ENCODE measurements at regions not wholly inside any gene's neighbourhood (a gene's known extent, or its start where the extent isn't known, plus 50 kb on each side); places are given as distances from the start of the nearest gene placed in this dataset.
A peak's percentile ranks its signal among the peaks of the same experiment; 100 is the strongest.
"Not testable (repeated sequence)": the region's sequence is repeated elsewhere in the genome, so short reads cannot be mapped to it uniquely, and the experiment has no call there.

DNA sequence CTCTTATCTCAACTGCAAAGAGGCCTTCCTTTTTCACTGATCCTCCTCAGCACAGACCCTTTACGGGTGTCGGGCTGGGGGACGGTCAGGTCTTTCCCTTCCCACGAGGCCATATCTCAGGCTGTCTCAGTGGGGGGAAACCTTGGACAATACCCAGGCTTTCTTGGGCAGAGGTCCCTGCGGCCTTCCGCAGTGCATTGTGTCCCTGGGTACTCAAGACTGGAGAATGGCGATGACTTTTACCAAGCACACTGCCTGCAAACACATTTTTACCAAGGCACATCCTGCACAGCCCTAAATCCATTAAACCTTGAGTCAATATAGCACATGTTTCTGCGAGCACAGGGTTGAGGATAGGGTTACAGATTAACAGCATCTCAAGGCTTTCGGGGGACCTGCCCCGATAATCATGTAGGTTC lies 117.8 kb downstream of the GOSR1 start:
- not testable (repeated sequence) for H3K9me3 ChIP-seq (ENCODE audit: control insufficient read depth, low read depth, low read length); H3K4me3 ChIP-seq (ENCODE audit: low read length); H3K27ac ChIP-seq (ENCODE audit: low read length); H3K27me3 ChIP-seq (ENCODE audit: control insufficient read depth, insufficient read depth, low read length); H3K4me1 ChIP-seq (ENCODE audit: control insufficient read depth, insufficient read depth, low read length); H3K36me3 ChIP-seq (ENCODE audit: control insufficient read depth, insufficient read depth, low read length)
- 10% methylated on average over 2 of the region's 10 CpGs for WGBS (ENCODE audit: insufficient coverage, low lambda C conversion rate)
- peak in 1 of 2 donors; percentile 52 for DNase-seq

DNA sequence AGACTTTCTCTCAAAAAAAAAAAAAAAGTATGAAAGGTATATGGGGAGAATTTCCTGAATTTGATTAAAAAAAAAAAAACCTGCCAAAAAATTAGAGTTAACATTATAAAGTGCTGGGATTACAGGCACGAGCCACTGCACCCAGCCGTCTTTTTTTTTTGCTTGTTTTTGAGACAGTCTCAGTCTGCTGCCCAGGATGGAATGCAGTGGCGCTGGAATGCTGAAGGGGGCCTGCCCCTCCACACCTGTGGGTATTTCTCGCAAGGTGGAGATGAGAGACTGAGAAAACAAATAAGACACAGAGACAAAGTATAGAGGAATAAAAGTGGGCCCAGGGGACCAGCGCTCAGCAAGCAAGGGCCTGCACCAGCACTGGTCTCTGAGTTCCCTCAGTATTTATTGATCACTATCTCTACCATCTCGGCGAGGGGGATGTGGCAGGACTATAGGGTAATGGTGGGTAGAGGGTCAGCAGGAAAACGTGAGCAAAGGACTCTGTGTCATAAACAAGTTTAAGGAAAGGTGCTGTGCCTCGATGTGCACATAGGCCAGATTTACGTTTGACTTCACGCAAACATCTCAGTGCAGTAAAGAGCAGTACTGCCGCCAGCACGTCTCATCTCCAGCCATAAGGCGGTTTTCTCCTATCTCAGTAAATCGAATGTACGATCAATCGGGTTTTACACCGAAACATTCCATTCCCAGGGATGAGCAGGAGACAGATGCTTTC lies 117.2 kb downstream of the GOSR1 start:
- H3K27ac ChIP-seq (ENCODE audit: low read length) = no peak overlapping the region
- no peaks in the 10 kb centered on the region for H3K27me3 ChIP-seq (ENCODE audit: control insufficient read depth, insufficient read depth, low read length)
- no peak overlapping the region for H3K4me3 ChIP-seq (ENCODE audit: low read length)
- DNase-seq = no peak
- H3K36me3 ChIP-seq (ENCODE audit: control insufficient read depth, insufficient read depth, low read length) = no peaks in the 10 kb centered on the region
- WGBS (ENCODE audit: insufficient coverage, low lambda C conversion rate) = no CpG with 5 or more reads among the region's 18 CpGs
- H3K9me3 ChIP-seq (ENCODE audit: control insufficient read depth, low read depth, low read length) = no peaks in the 10 kb centered on the region
- no peaks in the 10 kb centered on the region for H3K4me1 ChIP-seq (ENCODE audit: control insufficient read depth, insufficient read depth, low read length)

DNA sequence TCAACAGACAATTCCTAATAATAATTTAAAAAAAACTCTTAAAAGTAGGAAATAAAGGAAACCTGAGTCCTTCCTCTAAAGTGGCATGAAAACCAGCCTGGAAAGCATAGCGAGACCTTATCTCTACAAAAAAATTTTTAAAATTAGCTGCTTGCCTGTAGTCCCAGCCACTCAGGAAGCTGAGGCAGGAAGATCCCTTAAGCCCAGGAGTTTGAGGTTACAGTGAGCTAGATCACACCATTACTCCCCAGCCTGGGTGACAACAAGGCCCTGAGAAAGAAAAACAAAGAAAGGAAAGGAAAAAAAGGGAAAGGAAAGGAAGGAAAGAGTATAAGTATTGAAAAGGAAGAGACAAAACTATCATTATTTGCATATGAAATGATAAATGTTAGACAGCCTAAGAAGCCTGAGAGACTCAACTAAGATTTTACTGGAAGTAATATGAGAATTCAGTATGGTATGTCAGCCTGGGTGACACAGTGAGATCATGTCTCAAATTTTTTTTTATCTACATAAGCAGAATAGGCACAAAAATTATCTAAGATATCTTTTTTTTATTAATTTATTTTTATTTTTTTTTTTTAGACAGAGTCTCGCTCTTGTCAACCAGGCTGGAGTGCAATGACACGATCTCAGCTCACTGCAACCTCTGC lies 113.0 kb downstream of the GOSR1 start:
- no peaks in the 10 kb centered on the region for H3K9me3 ChIP-seq (ENCODE audit: control insufficient read depth, low read depth, low read length)
- no peaks in the 10 kb centered on the region for H3K27me3 ChIP-seq (ENCODE audit: control insufficient read depth, insufficient read depth, low read length)
- DNase-seq = no peak
- no peak overlapping the region for H3K27ac ChIP-seq (ENCODE audit: low read length)
- H3K4me1 ChIP-seq (ENCODE audit: control insufficient read depth, insufficient read depth, low read length) = no peaks in the 10 kb centered on the region
- 92% methylated on average over 2 of the region's 3 CpGs for WGBS (ENCODE audit: insufficient coverage, low lambda C conversion rate)
- no peak overlapping the region for H3K4me3 ChIP-seq (ENCODE audit: low read length)
- no peaks in the 10 kb centered on the region for H3K36me3 ChIP-seq (ENCODE audit: control insufficient read depth, insufficient read depth, low read length)

DNA sequence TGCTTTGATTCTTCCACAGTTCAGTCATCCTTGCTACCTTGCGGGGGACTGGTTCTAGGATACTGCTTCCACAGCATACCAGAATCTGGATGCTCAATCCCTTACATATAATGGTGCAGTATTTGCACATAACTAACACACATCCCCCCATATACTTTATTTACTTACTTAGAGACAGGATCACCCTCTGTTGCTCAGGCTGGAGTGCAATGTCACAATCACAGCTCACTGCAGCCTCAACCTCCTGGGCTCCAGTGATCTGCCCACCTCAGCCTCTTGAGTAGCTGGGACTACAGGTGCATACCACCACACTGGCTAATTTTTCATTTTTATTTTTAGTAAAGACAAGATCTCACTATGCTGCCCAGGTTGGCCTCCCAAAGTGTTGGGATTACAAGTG lies 112.2 kb downstream of the GOSR1 start:
- DNase-seq = no peak
- Histone ChIP-seq H3K27ac (ENCODE audit: low read length) (no peak overlapping the region), H3K4me1 (ENCODE audit: control insufficient read depth, insufficient read depth, low read length) (no peaks in the 10 kb centered on the region), H3K9me3 (ENCODE audit: control insufficient read depth, low read depth, low read length) (no peaks in the 10 kb centered on the region), H3K27me3 (ENCODE audit: control insufficient read depth, insufficient read depth, low read length) (no peaks in the 10 kb centered on the region), H3K4me3 (ENCODE audit: low read length) (no peak overlapping the region), H3K36me3 (ENCODE audit: control insufficient read depth, insufficient read depth, low read length) (no peaks in the 10 kb centered on the region)
- no CpG with 5 or more reads among the region's 1 CpG for WGBS (ENCODE audit: insufficient coverage, low lambda C conversion rate)

DNA sequence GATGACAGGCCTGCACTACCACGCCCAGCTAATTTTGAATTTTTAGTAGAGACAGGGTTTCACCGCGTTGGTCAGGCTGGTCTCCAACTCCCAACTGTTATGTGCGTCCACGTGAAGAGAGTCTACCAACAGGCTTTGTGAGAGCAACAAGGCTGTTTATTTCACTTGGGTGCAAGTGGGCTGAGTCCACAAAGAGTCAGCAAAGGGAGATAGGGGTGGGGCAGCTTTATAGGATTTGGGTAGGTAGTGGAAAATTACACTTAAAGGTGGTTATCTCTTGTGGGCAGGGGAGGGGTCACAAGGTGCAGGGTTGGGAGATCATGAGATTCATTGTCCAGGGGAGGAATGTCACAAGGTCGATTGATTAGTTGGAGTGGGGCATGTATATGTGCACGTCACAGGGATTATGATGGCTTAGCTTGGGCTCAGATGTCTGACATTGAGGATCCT lies 111.6 kb downstream of the GOSR1 start:
- Histone ChIP-seq H3K27me3 (ENCODE audit: control insufficient read depth, insufficient read depth, low read length) (no peaks in the 10 kb centered on the region), H3K36me3 (ENCODE audit: control insufficient read depth, insufficient read depth, low read length) (no peaks in the 10 kb centered on the region), H3K27ac (ENCODE audit: low read length) (no peak overlapping the region), H3K4me1 (ENCODE audit: control insufficient read depth, insufficient read depth, low read length) (no peaks in the 10 kb centered on the region), H3K4me3 (ENCODE audit: low read length) (no peak overlapping the region), H3K9me3 (ENCODE audit: control insufficient read depth, low read depth, low read length) (no peaks in the 10 kb centered on the region)
- no CpG with 5 or more reads among the region's 7 CpGs for WGBS (ENCODE audit: insufficient coverage, low lambda C conversion rate)
- DNase-seq = no peak

DNA sequence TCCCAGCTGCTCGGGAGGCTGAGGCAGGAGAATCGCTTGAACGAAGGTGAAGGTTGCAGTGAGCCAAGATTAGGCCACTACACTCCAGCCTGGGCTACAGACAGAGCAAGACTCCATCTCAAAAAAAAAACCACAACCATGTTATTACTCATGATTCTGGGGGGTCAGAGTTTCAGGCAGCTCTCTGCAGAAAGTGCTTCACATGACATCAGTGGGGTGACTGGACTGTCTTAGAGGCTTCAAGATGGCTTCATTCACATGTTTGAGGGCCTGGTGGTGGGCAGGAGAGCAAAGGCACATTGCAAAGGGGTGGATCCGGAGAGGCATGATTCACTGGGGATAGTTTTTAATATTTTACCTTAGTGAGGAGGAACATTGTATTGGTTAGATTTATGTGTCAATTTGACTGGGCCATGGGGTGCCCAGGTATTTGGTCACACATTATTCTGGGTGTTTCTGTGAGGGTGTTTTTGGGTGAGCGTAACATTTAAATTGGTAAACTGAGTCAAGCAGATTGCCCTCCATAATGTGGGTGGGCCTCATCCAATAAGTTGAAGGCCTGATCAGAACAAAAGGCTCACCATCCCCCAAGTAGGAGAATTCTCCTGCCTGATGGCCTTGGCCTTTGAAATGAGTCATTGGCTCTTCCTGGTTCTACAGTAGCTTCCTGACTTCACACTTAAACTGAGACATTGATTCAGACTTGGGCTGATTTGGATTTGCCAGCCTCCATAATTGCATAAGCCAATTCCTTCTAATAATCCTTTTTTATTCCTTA lies 109.8 kb downstream of the GOSR1 start:
- Histone ChIP-seq H3K4me1 (ENCODE audit: control insufficient read depth, insufficient read depth, low read length) (no peaks in the 10 kb centered on the region), H3K9me3 (ENCODE audit: control insufficient read depth, low read depth, low read length) (no peaks in the 10 kb centered on the region), H3K27ac (ENCODE audit: low read length) (no peak overlapping the region), H3K4me3 (ENCODE audit: low read length) (no peak overlapping the region), H3K27me3 (ENCODE audit: control insufficient read depth, insufficient read depth, low read length) (no peaks in the 10 kb centered on the region), H3K36me3 (ENCODE audit: control insufficient read depth, insufficient read depth, low read length) (no peaks in the 10 kb centered on the region)
- WGBS (ENCODE audit: insufficient coverage, low lambda C conversion rate) = no CpG with 5 or more reads among the region's 5 CpGs
- no peak for DNase-seq

DNA sequence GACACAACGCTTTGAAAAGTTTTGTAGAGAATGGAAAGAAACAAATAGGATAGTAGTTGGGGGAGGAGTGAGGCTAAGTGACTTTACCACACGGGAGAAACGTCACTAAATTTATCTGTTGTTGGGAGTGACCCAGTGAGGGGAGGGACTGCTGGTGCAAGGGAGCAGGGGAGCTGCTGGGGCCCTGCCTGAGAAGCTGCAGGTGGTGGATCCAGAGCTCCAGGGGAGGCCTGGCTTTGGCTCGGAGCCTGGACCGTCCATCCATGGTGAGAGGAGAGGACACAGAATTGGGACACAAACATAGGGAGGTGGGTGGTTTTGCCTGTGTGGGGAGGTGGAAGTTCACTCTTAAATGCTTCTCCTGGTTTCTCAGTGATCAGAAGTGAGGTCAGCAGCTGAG lies 107.6 kb downstream of the GOSR1 start:
- H3K27ac ChIP-seq (ENCODE audit: low read length) = no peak overlapping the region
- H3K9me3 ChIP-seq (ENCODE audit: control insufficient read depth, low read depth, low read length) = no peaks in the 10 kb centered on the region
- no peaks in the 10 kb centered on the region for H3K36me3 ChIP-seq (ENCODE audit: control insufficient read depth, insufficient read depth, low read length)
- H3K4me1 ChIP-seq (ENCODE audit: control insufficient read depth, insufficient read depth, low read length) = no peaks in the 10 kb centered on the region
- WGBS (ENCODE audit: insufficient coverage, low lambda C conversion rate) = 0% methylated on average over 1 of the region's 5 CpGs
- H3K4me3 ChIP-seq (ENCODE audit: low read length) = no peak overlapping the region
- no peak for DNase-seq
- H3K27me3 ChIP-seq (ENCODE audit: control insufficient read depth, insufficient read depth, low read length) = no peaks in the 10 kb centered on the region

DNA sequence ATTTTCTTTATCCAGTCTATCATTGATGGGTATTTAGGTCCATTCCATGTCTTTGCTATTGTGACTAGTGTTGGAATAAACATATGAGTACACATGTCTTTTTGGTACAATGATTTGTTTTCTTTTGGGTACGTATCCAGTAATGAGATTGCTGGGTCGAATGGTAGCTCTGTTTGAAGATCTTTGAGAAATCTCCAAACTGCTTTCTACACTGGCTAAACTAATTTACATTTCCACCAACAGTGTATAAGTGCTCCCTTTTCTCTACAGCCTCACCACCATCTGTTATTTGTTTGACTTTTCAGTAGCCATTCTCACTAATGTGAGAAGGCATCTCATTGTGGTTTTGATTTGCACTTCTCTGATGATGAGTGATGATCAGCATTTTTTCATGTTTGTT lies 103.7 kb downstream of the GOSR1 start:
- Histone ChIP-seq H3K9me3 (ENCODE audit: control insufficient read depth, low read depth, low read length) (no peaks in the 10 kb centered on the region), H3K27me3 (ENCODE audit: control insufficient read depth, insufficient read depth, low read length) (no peaks in the 10 kb centered on the region), H3K36me3 (ENCODE audit: control insufficient read depth, insufficient read depth, low read length) (no peaks in the 10 kb centered on the region), H3K4me3 (ENCODE audit: low read length) (no peak overlapping the region), H3K27ac (ENCODE audit: low read length) (no peak overlapping the region), H3K4me1 (ENCODE audit: control insufficient read depth, insufficient read depth, low read length) (no peaks in the 10 kb centered on the region)
- no CpG with 5 or more reads among the region's 2 CpGs for WGBS (ENCODE audit: insufficient coverage, low lambda C conversion rate)
- no peak for DNase-seq

DNA sequence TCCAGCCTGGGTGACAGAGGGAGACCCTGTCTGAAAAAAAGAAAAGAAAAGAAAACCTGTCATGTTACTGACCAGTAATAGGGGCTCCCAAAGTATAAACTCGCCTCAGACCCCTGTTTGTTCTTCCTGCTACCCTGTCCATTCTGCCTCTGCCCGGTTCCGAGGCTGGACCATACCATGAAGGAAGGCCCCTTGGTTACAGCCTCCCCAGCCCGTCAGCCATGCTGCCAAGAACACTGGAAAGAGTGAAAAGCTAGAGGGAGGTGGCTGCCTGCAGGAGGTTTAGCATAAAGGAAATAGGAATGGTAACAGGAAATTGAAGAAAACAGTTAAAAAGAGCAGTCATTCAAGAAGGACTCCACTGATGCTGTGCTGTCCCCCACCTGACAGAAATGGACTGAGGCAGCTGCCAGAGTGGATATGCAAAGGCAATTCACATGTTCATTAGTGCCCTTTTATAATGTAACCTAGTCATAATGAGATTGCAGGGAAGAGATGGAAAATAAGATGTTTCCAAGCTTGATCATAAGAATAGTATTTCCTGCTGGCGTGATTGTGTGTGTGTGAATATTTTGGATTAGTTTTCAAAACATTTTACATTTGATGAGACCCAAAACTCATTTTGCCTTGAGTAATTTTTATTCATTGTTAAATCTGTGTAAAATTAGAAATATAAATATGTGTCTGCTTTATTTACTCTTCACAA lies 102.6 kb downstream of the GOSR1 start:
- no peaks in the 10 kb centered on the region for H3K4me1 ChIP-seq (ENCODE audit: control insufficient read depth, insufficient read depth, low read length)
- H3K36me3 ChIP-seq (ENCODE audit: control insufficient read depth, insufficient read depth, low read length) = no peaks in the 10 kb centered on the region
- no peaks in the 10 kb centered on the region for H3K9me3 ChIP-seq (ENCODE audit: control insufficient read depth, low read depth, low read length)
- DNase-seq = no peak
- no peaks in the 10 kb centered on the region for H3K27me3 ChIP-seq (ENCODE audit: control insufficient read depth, insufficient read depth, low read length)
- no peak overlapping the region for H3K4me3 ChIP-seq (ENCODE audit: low read length)
- no peak overlapping the region for H3K27ac ChIP-seq (ENCODE audit: low read length)
- no CpG with 5 or more reads among the region's 5 CpGs for WGBS (ENCODE audit: insufficient coverage, low lambda C conversion rate)

DNA sequence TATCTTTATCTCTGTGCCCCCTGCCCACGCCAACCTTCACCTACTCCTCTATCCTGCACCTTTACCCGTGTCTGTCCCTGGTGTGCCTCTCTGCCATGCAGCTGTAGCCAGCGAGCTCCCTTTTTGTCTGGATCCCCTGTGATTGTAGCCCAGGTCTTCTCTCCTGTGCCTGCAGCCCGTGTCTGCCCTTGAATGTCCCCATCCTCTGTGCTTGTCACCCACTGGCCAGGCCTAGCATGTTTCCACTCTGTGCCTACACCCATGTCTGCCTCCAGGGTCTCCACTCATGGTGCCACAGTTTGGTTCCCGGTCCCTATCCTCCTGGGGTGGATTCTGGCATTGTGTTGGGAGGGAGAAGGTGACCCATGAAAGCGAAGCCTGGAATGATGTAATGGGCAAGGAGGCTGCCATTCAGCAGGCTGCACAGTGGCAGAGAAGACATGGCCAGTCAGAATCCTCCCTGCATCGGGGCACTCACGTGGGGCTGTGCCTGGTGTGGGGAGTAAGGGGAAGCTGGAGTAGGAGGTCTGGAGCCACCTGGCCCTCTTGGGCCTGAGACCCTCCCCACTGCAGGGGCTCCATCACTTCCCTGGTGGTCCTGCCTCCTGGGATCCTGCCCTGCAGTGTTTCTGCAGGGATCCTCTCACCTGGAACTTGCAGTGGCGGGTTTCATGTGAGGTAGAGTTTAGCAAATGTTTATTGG lies 101.0 kb downstream of the GOSR1 start:
- H3K36me3 ChIP-seq (ENCODE audit: control insufficient read depth, insufficient read depth, low read length); H3K9me3 ChIP-seq (ENCODE audit: control insufficient read depth, low read depth, low read length); H3K27ac ChIP-seq (ENCODE audit: low read length); DNase-seq; H3K4me3 ChIP-seq (ENCODE audit: low read length); H3K4me1 ChIP-seq (ENCODE audit: control insufficient read depth, insufficient read depth, low read length); H3K27me3 ChIP-seq (ENCODE audit: control insufficient read depth, insufficient read depth, low read length): not testable (repeated sequence)
- 60% methylated on average over 1 of the region's 9 CpGs for WGBS (ENCODE audit: insufficient coverage, low lambda C conversion rate)

Measured in large intestine (tissue), 3 donors.